ENCODE measurements at regions not wholly inside any gene's neighbourhood (a gene's known extent, or its start where the extent isn't known, plus 50 kb on each side); places are given as distances from the start of the nearest gene placed in this dataset.
"Not testable (repeated sequence)": the region's sequence is repeated elsewhere in the genome, so short reads cannot be mapped to it uniquely, and the experiment has no call there.

DNA sequence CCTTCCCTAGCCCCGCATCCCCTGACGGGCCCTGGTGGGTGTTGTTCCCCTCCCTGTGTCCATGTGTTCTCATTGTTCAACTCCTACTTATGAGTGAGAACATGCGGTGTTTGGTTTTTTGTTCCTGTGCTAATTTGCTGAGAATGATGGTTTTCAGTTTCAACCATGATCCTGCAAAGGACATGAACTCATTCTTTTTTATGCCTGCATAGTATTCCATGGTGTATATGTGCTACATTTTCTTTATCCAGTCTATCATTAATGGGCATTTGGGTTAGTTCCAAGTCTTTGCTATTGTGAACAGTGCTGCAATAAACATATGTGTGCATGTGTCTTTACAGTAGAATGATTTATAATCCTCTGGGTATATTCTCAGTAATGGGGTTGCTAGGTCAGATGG is 65.7 kb upstream of the DCD start:
- DNase-seq = not testable (repeated sequence)

GRCh38 chr12:54711669-54712068 is 63.5 kb upstream of the DCD start:
- no peak for DNase-seq

- no peak for DNase-seq
Observed at GRCh38 chr12:54708826-54709225, 60.7 kb upstream of the DCD start.

- no peak for DNase-seq
Observed at GRCh38 chr12:54704202-54704601, 56.0 kb upstream of the DCD start.

GRCh38 chr12:54701940-54702592 is 53.9 kb upstream of the DCD start:
- DNase-seq = peak; percentile 15 to 20

- no peak for DNase-seq
Observed at GRCh38 chr12:54700849-54701248, 52.7 kb upstream of the DCD start.

- no peak for DNase-seq
Observed at GRCh38 chr12:54700301-54700700, 52.1 kb upstream of the DCD start.
